SK-N-MC (cell line): ENCODE measurements at regions not wholly inside any gene's neighbourhood (a gene's known extent, or its start where the extent isn't known, plus 50 kb on each side); places are given as distances from the start of the nearest gene placed in this dataset.

Experiments
- DNase-seq: peaks from one replicate; pipeline ENCODE4 v3.0.0-alpha.2; 2011; ENCODE audit warnings: low read depth, low spot score
- H3K27ac ChIP-seq: fragments of 200-600 bp; sonication (generic); 2 replicates; pipeline ENCODE4 v1.5.1; 2016; ENCODE audit warnings: mixed run types
- H3K36me3 ChIP-seq: fragments of 200-600 bp; sonication (generic); 2 replicates; pipeline ENCODE4 v1.6.1; 2017; ENCODE audit warnings: antibody characterized with exemption, low read length, mixed read lengths; ENCODE audit not compliant: insufficient read depth
- H3K4me3 ChIP-seq: fragments of 200-600 bp; sonication (generic); 2 replicates; pipeline ENCODE4 v1.5.1; 2016
- H3K9ac ChIP-seq: fragments of 200-600 bp; sonication (generic); 2 replicates; pipeline ENCODE4 v1.8.0; 2017; ENCODE audit warnings: mixed run types, mixed read lengths; ENCODE audit not compliant: insufficient read length
- H3K9me3 ChIP-seq: fragments of 200-600 bp; sonication (generic); 2 replicates; pipeline ENCODE4 v1.6.1; 2017; ENCODE audit warnings: low read depth, mild to moderate bottlenecking, antibody characterized with exemption, low read length, moderate library complexity, mixed read lengths
- EZH2 ChIP-seq: fragments of 200-600 bp; sonication (generic); IDR thresholded peaks from one replicate; pipeline ENCODE4 v1.6.1; 2017; ENCODE audit warnings: antibody characterized with exemption
- FOXP2 ChIP-seq: optimal IDR thresholded peaks from 2 replicates; pipeline ENCODE3; 2011; ENCODE audit warnings: mild to moderate bottlenecking, moderate library complexity; ENCODE audit not compliant: insufficient read depth; ENCODE audit errors: extremely low read length, control extremely low read depth
- POLR2AphosphoS5 ChIP-seq: IDR thresholded peaks from 2 replicates; pipeline ENCODE4 v1.6.1; 2012; ENCODE audit warnings: mild to moderate bottlenecking, low read depth, low read length, borderline replicate concordance

DNA sequence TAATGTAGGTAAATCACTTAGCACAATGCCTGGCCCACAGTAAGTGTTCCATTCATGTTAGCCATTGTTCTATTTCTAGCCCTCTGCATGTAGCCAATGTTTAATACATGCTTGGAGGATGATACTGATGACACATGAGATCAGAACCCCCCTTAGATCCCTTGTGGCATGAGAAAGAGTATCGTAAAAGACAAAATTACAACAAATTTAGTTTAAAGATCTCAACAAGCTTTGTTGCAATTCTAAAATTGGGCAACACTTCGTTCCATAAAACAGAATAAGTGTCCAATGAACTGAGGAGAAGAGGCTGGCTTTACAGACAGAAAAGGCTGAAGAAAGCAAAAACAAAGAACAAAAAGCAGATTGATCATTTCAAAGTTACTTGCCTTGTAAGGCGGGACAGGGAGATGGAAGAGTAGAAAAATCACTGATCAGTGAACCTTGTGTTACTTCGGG lies 148.7 kb upstream of the SLC1A4 start:
- TF ChIP-seq POLR2AphosphoS5 (no peak), FOXP2 (no peak), EZH2 (no peak)
- Histone ChIP-seq H3K9me3 (no peaks in the 10 kb centered on the region), H3K9ac (no peak overlapping the region), H3K27ac (no peak overlapping the region), H3K36me3 (no peaks in the 10 kb centered on the region), H3K4me3 (no peak overlapping the region)
- DNase-seq: no peak

DNA sequence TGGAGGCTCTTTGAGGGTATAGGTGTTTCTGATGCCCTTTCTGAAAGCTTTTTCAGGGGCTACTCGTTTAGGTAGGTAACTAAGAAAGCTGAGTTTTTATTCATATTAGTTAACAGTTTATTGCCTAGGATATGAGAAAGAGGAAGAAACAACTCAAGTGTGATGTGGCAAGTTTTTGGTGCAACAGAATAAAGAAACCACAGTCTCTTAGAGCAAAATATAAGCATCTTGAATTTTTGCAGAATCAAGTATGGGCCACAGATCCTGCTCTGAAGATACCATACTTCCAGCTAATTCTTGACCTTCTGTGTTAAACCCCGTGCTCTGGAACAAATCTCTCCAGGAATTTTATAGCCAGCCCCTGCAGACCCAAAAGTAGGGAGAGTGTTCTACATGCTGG lies 147.7 kb upstream of the SLC1A4 start:
- Histone ChIP-seq H3K9ac (no peak overlapping the region), H3K9me3 (no peaks in the 10 kb centered on the region), H3K4me3 (no peak overlapping the region), H3K27ac (no peak overlapping the region), H3K36me3 (no peaks in the 10 kb centered on the region)
- no peak for DNase-seq
- TF ChIP-seq POLR2AphosphoS5: no peak
- TF ChIP-seq EZH2: no peak
- TF ChIP-seq FOXP2: no peak

DNA sequence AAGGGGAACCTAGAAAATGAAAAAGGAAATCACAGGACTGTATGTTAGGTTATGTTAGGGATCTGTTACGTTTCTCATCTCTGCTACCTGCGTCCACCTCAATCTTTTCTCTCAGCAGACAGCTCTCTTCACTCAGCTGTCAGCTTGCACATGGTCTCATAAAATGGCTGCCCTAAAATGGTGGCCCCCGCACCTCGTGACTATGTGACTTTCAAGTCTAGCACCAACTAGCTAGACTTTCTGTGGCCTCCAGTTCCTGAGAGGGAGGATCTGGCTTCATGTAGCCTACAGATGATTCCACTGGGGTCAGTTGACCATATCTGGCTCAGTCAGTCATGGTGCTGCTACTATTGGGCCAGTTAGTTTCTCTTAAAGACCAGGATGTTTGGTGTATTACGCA lies 147.2 kb upstream of the SLC1A4 start:
- Histone ChIP-seq H3K36me3 (no peaks in the 10 kb centered on the region), H3K27ac (no peak overlapping the region), H3K9me3 (no peaks in the 10 kb centered on the region), H3K4me3 (no peak overlapping the region), H3K9ac (no peak overlapping the region)
- TF ChIP-seq FOXP2 (no peak), POLR2AphosphoS5 (no peak)
- DNase-seq: no peak

DNA sequence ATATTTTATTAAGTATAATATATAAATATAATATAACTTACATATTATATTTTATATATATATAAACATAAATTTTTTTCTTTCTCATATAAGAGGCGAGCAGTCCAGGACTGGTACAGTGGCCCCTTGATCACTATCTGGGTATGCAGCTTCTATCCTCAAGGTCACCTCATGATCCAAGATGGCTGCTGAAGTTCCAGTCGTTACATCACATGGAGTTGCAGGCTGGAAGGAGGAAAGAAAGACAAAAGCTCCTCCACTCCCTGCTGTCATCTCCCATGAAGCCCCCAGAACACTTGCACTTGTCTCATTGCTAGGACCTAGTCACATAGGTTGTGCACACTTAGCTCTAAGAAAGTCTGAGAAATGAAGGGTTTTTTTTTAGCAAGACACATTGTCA lies 145.1 kb upstream of the SLC1A4 start:
- H3K27ac ChIP-seq: no peak overlapping the region
- TF ChIP-seq FOXP2 (no peak), EZH2 (no peak), POLR2AphosphoS5 (no peak)
- DNase-seq: no peak
- no peak overlapping the region for H3K9ac ChIP-seq
- no peaks in the 10 kb centered on the region for H3K36me3 ChIP-seq
- H3K9me3 ChIP-seq: no peaks in the 10 kb centered on the region
- H3K4me3 ChIP-seq: no peak overlapping the region

DNA sequence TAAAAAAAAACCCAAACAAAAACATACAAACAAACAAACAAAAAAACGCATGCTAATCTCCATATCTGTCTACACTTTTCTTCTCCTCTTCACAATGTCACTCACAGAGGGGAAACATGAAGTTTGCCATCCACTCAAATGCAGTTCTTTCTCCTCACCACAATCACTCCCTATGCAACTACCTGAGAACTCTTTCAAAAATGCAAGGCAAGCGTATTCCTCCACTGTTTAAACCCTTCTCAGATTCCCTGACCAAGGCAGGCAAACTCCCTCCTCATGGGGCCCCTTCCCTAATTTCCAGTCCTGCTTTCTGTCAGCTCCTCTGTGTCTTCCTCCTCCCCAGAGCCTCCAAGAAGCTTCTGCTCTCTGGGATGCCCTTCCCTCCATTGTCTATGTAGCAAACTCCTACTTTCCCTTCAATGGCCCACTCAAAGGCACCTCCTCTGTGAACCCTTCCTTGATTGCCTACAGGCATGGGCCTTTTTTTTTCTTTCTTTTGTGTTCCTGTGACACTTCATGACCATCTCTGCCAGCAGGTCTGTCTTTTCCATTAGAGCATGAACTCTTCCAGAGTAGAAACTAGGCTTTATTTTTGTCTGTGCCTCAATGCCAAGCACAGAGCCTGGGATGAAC lies 143.8 kb upstream of the SLC1A4 start:
- Histone ChIP-seq H3K27ac (no peak overlapping the region), H3K36me3 (no peaks in the 10 kb centered on the region), H3K4me3 (no peak overlapping the region), H3K9ac (no peak overlapping the region), H3K9me3 (no peaks in the 10 kb centered on the region)
- TF ChIP-seq EZH2 (no peak), FOXP2 (no peak), POLR2AphosphoS5 (no peak)
- DNase-seq: no peak

DNA sequence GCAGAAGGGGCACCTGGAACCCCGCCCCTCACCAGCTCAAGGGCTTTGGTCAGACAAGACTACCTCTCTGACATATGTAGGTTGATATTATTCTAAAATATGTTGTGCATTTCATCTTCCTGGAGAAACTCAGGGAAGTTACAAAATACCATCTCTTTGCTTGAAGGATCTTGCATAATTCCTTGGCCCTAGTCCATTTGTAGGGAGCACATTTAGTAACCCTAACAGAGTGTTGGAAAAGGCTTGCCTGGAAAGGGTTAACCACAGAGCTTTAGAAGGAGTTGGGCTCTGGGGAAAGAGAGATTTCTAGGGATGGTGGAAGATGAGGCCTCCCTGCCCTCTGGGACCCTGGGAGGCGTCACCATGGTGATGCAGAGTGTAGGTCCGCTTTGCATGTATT lies 143.0 kb upstream of the SLC1A4 start:
- no peak overlapping the region for H3K27ac ChIP-seq
- no peaks in the 10 kb centered on the region for H3K9me3 ChIP-seq
- H3K36me3 ChIP-seq: no peaks in the 10 kb centered on the region
- TF ChIP-seq FOXP2 (no peak), POLR2AphosphoS5 (no peak), EZH2 (no peak)
- H3K9ac ChIP-seq: no peak overlapping the region
- no peak overlapping the region for H3K4me3 ChIP-seq
- DNase-seq: no peak

DNA sequence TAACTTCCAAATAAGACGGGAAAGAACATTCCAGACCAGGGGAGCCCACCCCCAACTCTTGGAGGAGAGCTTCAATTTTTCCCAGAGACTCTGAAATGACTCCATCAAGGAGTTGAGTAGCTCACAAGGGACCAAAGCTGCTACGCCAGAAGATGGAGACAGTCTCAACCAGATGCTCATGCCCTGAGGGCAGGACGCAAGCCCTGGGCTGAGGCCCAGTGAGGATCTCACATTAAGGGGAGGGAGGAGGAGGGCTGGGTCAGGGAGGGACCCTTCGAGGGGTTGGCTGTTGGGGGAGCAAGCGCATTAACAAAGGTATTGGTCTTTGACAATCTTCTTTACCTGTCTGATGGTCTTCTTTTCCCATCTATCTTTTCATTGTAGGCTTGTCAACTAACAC lies 141.3 kb upstream of the SLC1A4 start:
- no peak overlapping the region for H3K4me3 ChIP-seq
- no peak overlapping the region for H3K9ac ChIP-seq
- no peaks in the 10 kb centered on the region for H3K36me3 ChIP-seq
- TF ChIP-seq EZH2 (no peak), POLR2AphosphoS5 (no peak), FOXP2 (no peak)
- no peak overlapping the region for H3K27ac ChIP-seq
- H3K9me3 ChIP-seq: no peaks in the 10 kb centered on the region
- no peak for DNase-seq

DNA sequence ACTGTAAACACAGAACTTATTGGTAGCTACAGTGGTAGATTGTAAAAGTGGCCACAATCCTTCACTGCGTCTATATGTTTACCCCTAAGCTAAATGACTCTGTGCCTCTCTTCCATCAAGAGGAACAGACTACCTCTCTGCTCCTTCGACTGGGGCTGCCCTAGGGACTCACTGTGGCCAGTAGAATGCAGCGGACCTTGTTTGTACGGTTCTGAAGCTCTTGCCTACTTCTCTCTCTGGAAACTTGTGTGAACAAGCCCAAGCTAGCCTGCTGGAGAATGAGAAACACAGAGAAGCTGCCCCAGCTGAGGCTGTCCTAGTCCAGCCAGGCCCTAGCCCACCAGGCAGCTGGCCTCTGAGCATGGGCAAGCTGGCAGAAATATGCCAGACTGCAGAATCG lies 140.8 kb upstream of the SLC1A4 start:
- no peak for DNase-seq
- TF ChIP-seq EZH2 (no peak), POLR2AphosphoS5 (no peak)
- H3K9me3 ChIP-seq: no peaks in the 10 kb centered on the region

DNA sequence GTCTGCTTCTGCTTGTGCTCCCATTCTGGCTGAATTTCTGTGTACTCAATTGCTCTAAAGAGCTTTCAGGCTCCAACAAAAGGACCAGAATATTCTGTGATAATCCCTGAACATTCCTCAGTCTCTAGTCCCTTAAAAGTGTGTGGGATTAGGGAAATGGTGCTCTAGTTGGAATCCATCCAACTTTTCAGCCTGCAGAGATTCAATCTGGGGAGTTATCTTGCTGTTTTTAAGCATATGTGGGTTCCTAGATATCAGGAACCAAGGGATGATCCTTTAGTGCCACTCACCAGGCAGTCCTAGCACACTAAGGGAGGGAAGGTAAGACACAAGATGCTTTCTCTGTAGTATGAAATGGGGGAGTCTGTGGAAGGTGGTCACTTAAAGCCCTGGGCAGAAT lies 140.3 kb upstream of the SLC1A4 start:
- no peak overlapping the region for H3K9ac ChIP-seq
- no peak overlapping the region for H3K4me3 ChIP-seq
- no peak for TF ChIP-seq POLR2AphosphoS5
- TF ChIP-seq EZH2: no peak
- no peak for TF ChIP-seq FOXP2
- H3K9me3 ChIP-seq: no peaks in the 10 kb centered on the region
- H3K27ac ChIP-seq: no peak overlapping the region
- no peaks in the 10 kb centered on the region for H3K36me3 ChIP-seq
- no peak for DNase-seq

More for the DNA sequence above, 140.8 kb upstream of the SLC1A4 start:
- Histone ChIP-seq H3K36me3 (no peaks in the 10 kb centered on the region), H3K4me3 (no peak overlapping the region), H3K9ac (no peak overlapping the region), H3K27ac (no peak overlapping the region)
